Activated T-helper 2 cell treated with anti-CD3 and anti-CD28 coated beads, Interferon-gamma antibody, Interleukin-2, Interleukin-4, amounts not matched to agents 10 μg/mL and 5 μg/mL and 100 μg/mL, durations not matched to agents 14 hours and 24 hours and 36 hours (primary cell): ENCODE measurements at regions not wholly inside any gene's neighbourhood (a gene's known extent, or its start where the extent isn't known, plus 50 kb on each side); places are given as distances from the start of the nearest gene placed in this dataset.
"Not testable (repeated sequence)": the region's sequence is repeated elsewhere in the genome, so short reads cannot be mapped to it uniquely, and the experiment has no call there.

Source experiments
- DNase-seq: peaks from one replicate; pipeline ENCODE4 v3.0.0; 2021; ENCODE audit warnings: low spot score
- H3K27ac Mint-ChIP-seq: one replicate; pipeline ENCODE4 v1.8.0; 2021; ENCODE audit warnings: mixed read lengths
- H3K27me3 Mint-ChIP-seq: one replicate; pipeline ENCODE4 v1.8.0; 2021; ENCODE audit warnings: low read depth, mixed read lengths
- H3K36me3 Mint-ChIP-seq: one replicate; pipeline ENCODE4 v1.8.0; 2021; ENCODE audit warnings: low read depth, mixed read lengths
- H3K4me1 Mint-ChIP-seq: one replicate; pipeline ENCODE4 v1.8.0; 2021; ENCODE audit warnings: low read depth, mixed read lengths
- H3K4me3 Mint-ChIP-seq: one replicate; pipeline ENCODE4 v1.8.0; 2021; ENCODE audit warnings: low read depth, mild to moderate bottlenecking, moderate library complexity, mixed read lengths
- H3K9me3 Mint-ChIP-seq: one replicate; pipeline ENCODE4 v1.8.0; 2021; ENCODE audit warnings: mixed read lengths
- intact Hi-C: fragments of 100-400 bp; cut with micrococcal nuclease; formaldehyde crosslinking; loops from one replicate; pipeline ENCODE4 v1.15.1; 2023

GRCh38 chr11:39804271-39804670 lies 1655.2 kb downstream of the LRRC4C start:
- intact Hi-C loops, result no loop called here
- DNase-seq, result no peak
- Mint-ChIP-seq H3K4me3 (no peak overlapping the region), H3K27ac (no peak overlapping the region), H3K36me3 (no peaks in the 10 kb centered on the region), H3K9me3 (peaks cover 49% of the 10 kb centered on the region), H3K4me1 (no peaks in the 10 kb centered on the region), H3K27me3 (no peaks in the 10 kb centered on the region)

GRCh38 chr11:39786682-39787081 lies 1672.8 kb downstream of the LRRC4C start:
- H3K9me3 Mint-ChIP-seq, result peaks cover 19% of the 10 kb centered on the region
- H3K4me1 Mint-ChIP-seq, result no peaks in the 10 kb centered on the region
- H3K36me3 Mint-ChIP-seq, result no peaks in the 10 kb centered on the region
- intact Hi-C loops, result no loop called here
- no peak for DNase-seq
- H3K27me3 Mint-ChIP-seq, result no peaks in the 10 kb centered on the region
- H3K27ac Mint-ChIP-seq, result no peak overlapping the region
- no peak overlapping the region for H3K4me3 Mint-ChIP-seq

GRCh38 chr11:39786281-39786680 lies 1673.2 kb downstream of the LRRC4C start:
- Mint-ChIP-seq H3K27ac (no peak overlapping the region), H3K27me3 (no peaks in the 10 kb centered on the region), H3K36me3 (no peaks in the 10 kb centered on the region), H3K9me3 (peaks cover 21% of the 10 kb centered on the region), H3K4me3 (no peak overlapping the region), H3K4me1 (no peaks in the 10 kb centered on the region)
- intact Hi-C loops, result no loop called here
- DNase-seq, result no peak

GRCh38 chr11:39784873-39785272 lies 1674.6 kb downstream of the LRRC4C start:
- Mint-ChIP-seq H3K4me3 (no peak overlapping the region), H3K4me1 (no peaks in the 10 kb centered on the region), H3K27me3 (no peaks in the 10 kb centered on the region), H3K27ac (no peak overlapping the region), H3K36me3 (no peaks in the 10 kb centered on the region), H3K9me3 (peaks cover 22% of the 10 kb centered on the region)
- no peak for DNase-seq
- intact Hi-C loops, result no loop called here

- H3K4me1 Mint-ChIP-seq, result no peaks in the 10 kb centered on the region
Observed at GRCh38 chr11:39780131-39780530, 1679.3 kb downstream of the LRRC4C start.

GRCh38 chr11:39777035-39777434 lies 1682.4 kb downstream of the LRRC4C start:
- Mint-ChIP-seq H3K27ac (no peak overlapping the region), H3K4me3 (no peak overlapping the region), H3K27me3 (no peaks in the 10 kb centered on the region), H3K9me3 (peaks cover 35% of the 10 kb centered on the region), H3K36me3 (no peaks in the 10 kb centered on the region), H3K4me1 (no peaks in the 10 kb centered on the region)
- intact Hi-C loops, result no loop called here
- DNase-seq, result no peak

More at GRCh38 chr11:39780131-39780530, 1679.3 kb downstream of the LRRC4C start:
- Mint-ChIP-seq H3K27ac (no peak overlapping the region), H3K27me3 (no peaks in the 10 kb centered on the region), H3K4me3 (no peak overlapping the region), H3K36me3 (no peaks in the 10 kb centered on the region), H3K9me3 (peaks cover 34% of the 10 kb centered on the region)
- no peak for DNase-seq
- intact Hi-C loops, result no loop called here

- H3K36me3 Mint-ChIP-seq, result no peaks in the 10 kb centered on the region
- H3K4me3 Mint-ChIP-seq, result no peak overlapping the region
- DNase-seq, result no peak
- intact Hi-C loops, result no loop called here
- H3K9me3 Mint-ChIP-seq, result peaks cover 35% of the 10 kb centered on the region
- no peaks in the 10 kb centered on the region for H3K4me1 Mint-ChIP-seq
- H3K27me3 Mint-ChIP-seq, result no peaks in the 10 kb centered on the region
- H3K27ac Mint-ChIP-seq, result no peak overlapping the region
Observed at GRCh38 chr11:39772525-39773137, 1686.8 kb downstream of the LRRC4C start.

- Mint-ChIP-seq H3K4me3 (no peak overlapping the region), H3K9me3 (peaks cover 48% of the 10 kb centered on the region), H3K27ac (no peak overlapping the region), H3K27me3 (no peaks in the 10 kb centered on the region), H3K36me3 (no peaks in the 10 kb centered on the region), H3K4me1 (no peaks in the 10 kb centered on the region)
- DNase-seq, result no peak
- intact Hi-C loops, result no loop called here
Observed at GRCh38 chr11:39768214-39768613, 1691.2 kb downstream of the LRRC4C start.

GRCh38 chr11:39745401-39745800 lies 1714.1 kb downstream of the LRRC4C start:
- no peak overlapping the region for H3K27ac Mint-ChIP-seq
- peaks cover 48% of the 10 kb centered on the region for H3K9me3 Mint-ChIP-seq
- no peaks in the 10 kb centered on the region for H3K36me3 Mint-ChIP-seq
- no peak for DNase-seq
- no peak overlapping the region for H3K4me3 Mint-ChIP-seq
- intact Hi-C loops, result no loop called here
- H3K4me1 Mint-ChIP-seq, result no peaks in the 10 kb centered on the region
- H3K27me3 Mint-ChIP-seq, result no peaks in the 10 kb centered on the region

- H3K27ac Mint-ChIP-seq, result no peak overlapping the region
- no peak for DNase-seq
- no peak overlapping the region for H3K4me3 Mint-ChIP-seq
- H3K27me3 Mint-ChIP-seq, result no peaks in the 10 kb centered on the region
- peaks cover 30% of the 10 kb centered on the region for H3K9me3 Mint-ChIP-seq
- H3K36me3 Mint-ChIP-seq, result no peaks in the 10 kb centered on the region
- intact Hi-C loops, result no loop called here
- H3K4me1 Mint-ChIP-seq, result no peaks in the 10 kb centered on the region
Observed at GRCh38 chr11:39741066-39741465, 1718.4 kb downstream of the LRRC4C start.

GRCh38 chr11:39736351-39736750 lies 1723.1 kb downstream of the LRRC4C start:
- intact Hi-C loops, H3K4me3 Mint-ChIP-seq, H3K4me1 Mint-ChIP-seq, H3K27ac Mint-ChIP-seq, H3K27me3 Mint-ChIP-seq, DNase-seq, H3K36me3 Mint-ChIP-seq: not testable (repeated sequence)
- H3K9me3 Mint-ChIP-seq, result peaks cover 34% of the 10 kb centered on the region

- Mint-ChIP-seq H3K4me1 (no peaks in the 10 kb centered on the region), H3K9me3 (peaks cover 50% of the 10 kb centered on the region), H3K4me3 (no peak overlapping the region), H3K36me3 (no peaks in the 10 kb centered on the region), H3K27me3 (no peaks in the 10 kb centered on the region), H3K27ac (no peak overlapping the region)
- no peak for DNase-seq
- intact Hi-C loops, result no loop called here
Observed at GRCh38 chr11:39732001-39732400, 1727.5 kb downstream of the LRRC4C start.

GRCh38 chr11:39725081-39725480 lies 1734.4 kb downstream of the LRRC4C start:
- H3K27me3 Mint-ChIP-seq, result no peaks in the 10 kb centered on the region
- no peak overlapping the region for H3K4me3 Mint-ChIP-seq
- intact Hi-C loops, result no loop called here
- DNase-seq, result no peak
- no peaks in the 10 kb centered on the region for H3K4me1 Mint-ChIP-seq
- H3K36me3 Mint-ChIP-seq, result no peaks in the 10 kb centered on the region
- peaks cover 44% of the 10 kb centered on the region for H3K9me3 Mint-ChIP-seq
- H3K27ac Mint-ChIP-seq, result no peak overlapping the region

GRCh38 chr11:39724404-39724803 lies 1735.0 kb downstream of the LRRC4C start:
- Mint-ChIP-seq H3K9me3 (peaks cover 44% of the 10 kb centered on the region), H3K27me3 (no peaks in the 10 kb centered on the region), H3K4me1 (no peaks in the 10 kb centered on the region), H3K4me3 (no peak overlapping the region), H3K27ac (no peak overlapping the region), H3K36me3 (no peaks in the 10 kb centered on the region)
- no peak for DNase-seq
- intact Hi-C loops, result no loop called here
